HG02970 (cell line): ENCODE measurements at regions not wholly inside any gene's neighbourhood (a gene's known extent, or its start where the extent isn't known, plus 50 kb on each side); places are given as distances from the start of the nearest gene placed in this dataset.
A peak's percentile ranks its signal among the peaks of the same experiment; 100 is the strongest.
"Not testable (repeated sequence)": the region's sequence is repeated elsewhere in the genome, so short reads cannot be mapped to it uniquely, and the experiment has no call there.

Experiments used
- ATAC-seq: cut with Tn5 transposase; IDR thresholded peaks from one replicate; pipeline ENCODE4 v1.9.1; 2021; ENCODE audit warnings: mild to moderate bottlenecking, moderate library complexity, moderate number of reproducible peaks; ENCODE audit not compliant: unreplicated experiment, low FRiP score

DNA sequence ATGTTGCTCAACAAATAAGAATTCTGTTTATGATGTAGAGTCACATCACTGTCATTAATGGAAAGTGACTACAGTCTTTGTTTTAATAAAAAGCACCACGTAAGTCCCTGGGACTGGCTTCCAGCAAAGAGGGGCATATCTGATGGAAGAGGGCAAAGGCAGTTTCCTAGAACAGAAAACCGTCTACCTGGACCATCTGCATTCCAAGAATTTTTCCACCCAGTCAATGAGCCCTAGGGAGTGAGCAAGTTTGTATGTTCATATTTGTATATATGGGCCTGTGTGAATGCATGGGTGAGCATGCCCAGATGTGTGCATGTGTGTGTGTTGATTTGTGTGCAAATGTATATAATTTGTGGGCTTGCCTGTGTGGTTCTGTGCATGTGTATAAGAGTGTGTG, 156.8 kb upstream of the SEMA6A start:
- ATAC-seq = no peak

GRCh38 chr5:116730706-116731105, 156.1 kb upstream of the SEMA6A start:
- no peak for ATAC-seq

DNA sequence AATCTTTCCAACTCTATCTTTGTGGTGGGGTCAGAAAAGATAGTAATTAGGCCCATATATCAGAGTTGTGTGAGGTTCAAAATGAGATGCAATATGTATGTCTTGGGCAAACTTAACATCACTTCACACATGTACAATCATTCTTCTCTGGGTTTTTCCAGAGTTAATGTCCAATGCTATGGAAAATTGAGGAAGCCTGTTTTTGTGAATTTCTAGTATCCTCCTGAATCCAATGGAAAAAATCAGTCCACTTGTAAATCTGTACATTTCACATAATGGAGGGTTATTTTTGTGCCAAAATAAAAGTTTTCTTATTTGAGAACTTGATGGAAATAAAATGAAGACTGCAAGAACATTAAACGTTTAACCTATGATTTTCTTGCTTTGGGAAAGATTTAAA, 155.6 kb upstream of the SEMA6A start:
- no peak for ATAC-seq

GRCh38 chr5:116727248-116727647, 152.6 kb upstream of the SEMA6A start:
- no peak for ATAC-seq

GRCh38 chr5:116726180-116726579, 151.6 kb upstream of the SEMA6A start:
- ATAC-seq = not testable (repeated sequence)

DNA sequence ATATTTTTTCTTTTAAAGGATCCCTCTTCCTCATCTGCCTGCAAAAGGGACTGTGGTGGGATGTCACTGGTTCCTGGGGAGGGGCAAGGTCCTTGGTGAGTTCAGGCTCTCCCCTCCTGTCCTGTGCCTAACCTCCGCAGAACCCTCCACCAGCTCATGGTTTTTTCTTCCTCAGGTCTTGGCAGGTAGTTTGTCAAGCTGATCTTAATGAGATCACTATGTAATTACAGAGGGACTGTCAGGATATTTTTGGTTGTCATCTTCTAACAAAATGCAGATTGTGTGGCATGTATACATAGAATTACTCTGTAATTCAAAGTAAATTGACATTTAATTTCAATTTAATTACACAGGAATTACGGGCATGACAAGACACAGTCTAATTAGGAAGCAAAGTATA, 150.3 kb upstream of the SEMA6A start:
- no peak for ATAC-seq

DNA sequence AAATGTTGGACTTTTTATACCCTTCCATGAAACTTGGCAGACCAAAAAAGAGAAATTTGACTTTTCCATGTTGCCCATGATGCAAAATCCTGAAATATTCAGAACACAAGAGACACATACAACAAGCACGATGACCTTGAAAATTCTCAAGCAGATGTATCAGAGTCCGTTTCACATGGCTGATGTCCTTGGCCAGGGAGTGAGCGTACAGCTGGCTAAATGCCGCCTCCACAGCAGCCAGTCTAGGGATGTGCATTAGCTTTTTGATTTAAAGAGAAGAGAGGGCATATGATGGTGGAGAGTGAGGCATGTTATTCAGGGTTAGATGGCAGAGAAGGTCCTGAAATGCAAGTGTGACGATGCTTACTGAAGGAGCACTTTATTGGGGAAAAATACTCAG, 148.0 kb upstream of the SEMA6A start:
- ATAC-seq = no peak

DNA sequence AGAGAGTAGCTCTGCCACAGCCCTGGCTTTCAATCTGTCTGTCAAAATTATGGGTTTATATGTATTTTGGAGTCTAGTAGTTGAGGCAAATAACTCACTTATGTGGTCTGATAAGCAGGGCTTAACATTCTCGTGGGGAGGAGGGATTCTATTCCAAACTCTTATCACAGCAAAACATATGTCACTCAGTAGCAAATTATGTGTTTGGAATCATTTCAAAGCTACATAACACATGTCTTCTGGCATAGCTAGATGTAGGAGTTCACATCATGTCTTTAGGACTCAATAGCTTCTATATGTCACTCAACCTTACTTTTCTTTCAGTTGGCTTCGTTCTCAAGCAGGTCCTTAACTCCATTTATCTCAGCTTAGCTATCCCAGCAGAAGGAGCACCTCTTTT, 144.5 kb upstream of the SEMA6A start:
- ATAC-seq = no peak

DNA sequence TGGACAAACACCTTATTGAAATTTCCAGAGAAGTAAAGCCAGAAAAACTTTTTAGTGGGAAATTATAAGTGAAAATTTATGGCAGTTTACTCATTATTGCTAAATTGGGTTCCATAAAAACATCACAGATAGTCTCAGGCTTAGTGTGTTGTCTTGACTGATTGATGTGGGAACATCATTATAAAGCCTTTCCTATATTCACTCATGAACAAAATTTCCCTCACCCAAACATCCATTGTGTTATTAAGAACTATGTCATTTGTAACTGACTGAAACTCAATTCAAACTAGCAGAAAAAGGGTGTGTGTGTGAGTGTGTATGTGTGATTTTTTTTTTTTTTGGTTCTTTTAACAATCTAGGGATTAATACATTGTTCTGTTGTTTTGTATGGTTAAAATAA, 143.7 kb upstream of the SEMA6A start:
- no peak for ATAC-seq

- ATAC-seq = no peak
Observed at GRCh38 chr5:116709082-116709481, 134.5 kb upstream of the SEMA6A start.

- ATAC-seq = not testable (repeated sequence)
Observed at GRCh38 chr5:116705121-116705519, 130.5 kb upstream of the SEMA6A start.

- ATAC-seq = no peak
Observed at GRCh38 chr5:116703941-116704340, 129.3 kb upstream of the SEMA6A start.

GRCh38 chr5:116703328-116703727, 128.7 kb upstream of the SEMA6A start:
- ATAC-seq = no peak

DNA sequence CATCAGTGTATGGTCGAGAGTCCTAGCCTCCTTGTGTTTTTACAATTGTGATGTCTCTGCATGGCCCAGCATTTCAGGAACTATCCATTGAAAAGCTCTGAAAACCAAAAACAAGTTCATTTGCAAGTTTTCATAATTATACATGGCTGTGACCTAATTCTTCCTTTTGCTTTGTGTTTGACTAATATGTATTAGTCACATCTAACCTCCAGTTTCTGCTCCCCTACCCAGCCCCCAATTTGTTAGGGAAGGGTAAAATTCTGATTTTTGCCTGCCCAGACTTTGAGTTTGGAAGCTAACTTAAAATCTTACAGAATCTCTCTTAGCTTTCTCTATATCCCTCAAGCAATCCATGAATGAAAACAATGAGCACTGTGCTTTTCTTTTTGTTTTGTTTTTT, 128.2 kb upstream of the SEMA6A start:
- no peak for ATAC-seq

GRCh38 chr5:116699332-116699731, 124.7 kb upstream of the SEMA6A start:
- no peak for ATAC-seq

DNA sequence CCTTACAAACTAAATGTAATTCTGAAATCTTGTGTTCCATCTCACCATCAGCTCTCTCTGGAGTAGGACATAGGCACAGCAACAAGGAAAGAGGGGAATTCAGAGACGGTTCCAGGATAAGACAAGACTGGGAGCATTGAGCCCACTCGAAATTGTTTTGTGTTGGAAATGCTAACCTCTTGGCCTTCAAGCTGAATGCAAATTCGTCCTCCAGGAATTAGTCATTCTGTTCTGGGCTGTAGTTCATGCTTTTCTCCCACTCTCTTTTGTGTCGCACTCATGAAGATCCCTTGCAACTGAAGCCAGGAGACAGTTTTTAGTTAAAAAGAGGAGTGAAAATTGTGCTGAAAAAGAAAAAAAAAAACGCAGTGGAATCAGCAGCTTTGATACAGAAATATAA, 121.7 kb upstream of the SEMA6A start:
- ATAC-seq = no peak

DNA sequence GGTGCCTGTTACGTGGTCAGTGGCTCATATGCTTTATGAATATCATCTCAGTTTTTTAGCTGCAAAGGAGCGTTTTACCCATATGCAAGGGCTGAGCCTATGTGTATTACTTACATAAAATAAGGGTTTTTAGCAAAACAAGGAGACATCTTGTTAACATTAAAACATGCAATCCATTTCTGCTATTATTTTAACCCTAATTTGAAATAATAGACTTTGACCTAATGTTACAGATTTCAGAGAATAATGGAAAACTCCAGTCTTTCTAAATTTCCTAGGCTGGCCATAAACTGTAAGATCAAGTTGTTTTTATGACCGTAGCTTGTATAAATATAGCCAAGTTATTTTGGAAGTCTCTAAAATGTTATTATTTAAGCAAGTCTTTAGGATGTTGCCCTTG, 121.1 kb upstream of the SEMA6A start:
- ATAC-seq = no peak

GRCh38 chr5:116686438-116686837, 111.8 kb upstream of the SEMA6A start:
- no peak for ATAC-seq

GRCh38 chr5:116685931-116686330, 111.3 kb upstream of the SEMA6A start:
- ATAC-seq = no peak

GRCh38 chr5:116685069-116685468, 110.4 kb upstream of the SEMA6A start:
- ATAC-seq = no peak

- peak; percentile 98 for ATAC-seq
Observed at GRCh38 chr5:116681334-116682013, 106.9 kb upstream of the SEMA6A start.

DNA sequence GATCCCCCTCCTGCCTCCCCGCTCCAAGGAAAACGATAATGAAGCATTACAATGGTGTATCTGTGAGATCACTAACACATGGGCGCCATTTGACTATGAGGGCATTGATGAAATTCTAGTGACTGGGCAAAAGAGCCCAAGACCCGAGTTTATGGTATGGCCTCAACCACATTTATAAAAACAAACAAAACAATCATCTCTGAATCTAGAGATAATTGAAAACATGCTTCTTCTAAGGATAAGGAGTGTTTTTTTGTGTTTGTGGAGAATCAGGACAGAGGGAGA, 100.9 kb upstream of the SEMA6A start:
- ATAC-seq = no peak
